ENCODE measurements at regions not wholly inside any gene's neighbourhood (a gene's known extent, or its start where the extent isn't known, plus 50 kb on each side); places are given as distances from the start of the nearest gene placed in this dataset.

DNA sequence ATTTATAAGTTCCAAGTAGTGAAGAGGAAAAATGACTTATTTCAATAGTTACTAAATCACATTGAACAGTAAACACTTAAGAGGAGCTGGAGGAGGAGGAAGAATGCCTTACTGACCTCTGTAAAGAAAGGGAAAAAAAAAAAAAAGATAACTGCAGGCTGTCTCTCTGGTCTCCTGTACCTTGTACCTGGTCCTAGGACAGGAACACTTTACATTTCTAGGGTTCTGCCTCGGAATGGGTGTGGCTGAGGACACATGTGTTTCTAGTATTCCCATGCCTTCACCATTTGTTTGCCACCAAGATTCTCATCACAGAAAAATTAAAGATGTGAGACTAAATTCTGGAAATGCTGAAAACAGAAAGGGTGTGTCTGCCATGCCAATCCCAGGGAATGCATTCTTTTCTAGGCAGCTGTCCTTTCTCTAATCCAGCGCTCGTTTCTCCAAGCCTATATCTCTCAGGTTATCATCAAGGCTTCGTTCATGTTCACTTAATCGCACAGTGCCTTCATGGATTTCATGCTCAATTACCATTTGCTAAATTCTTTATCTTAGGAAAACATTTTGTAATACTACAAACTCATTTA, 1208.3 kb downstream of the OTOL1 start:
- TF ChIP-seq, protein P1, sequence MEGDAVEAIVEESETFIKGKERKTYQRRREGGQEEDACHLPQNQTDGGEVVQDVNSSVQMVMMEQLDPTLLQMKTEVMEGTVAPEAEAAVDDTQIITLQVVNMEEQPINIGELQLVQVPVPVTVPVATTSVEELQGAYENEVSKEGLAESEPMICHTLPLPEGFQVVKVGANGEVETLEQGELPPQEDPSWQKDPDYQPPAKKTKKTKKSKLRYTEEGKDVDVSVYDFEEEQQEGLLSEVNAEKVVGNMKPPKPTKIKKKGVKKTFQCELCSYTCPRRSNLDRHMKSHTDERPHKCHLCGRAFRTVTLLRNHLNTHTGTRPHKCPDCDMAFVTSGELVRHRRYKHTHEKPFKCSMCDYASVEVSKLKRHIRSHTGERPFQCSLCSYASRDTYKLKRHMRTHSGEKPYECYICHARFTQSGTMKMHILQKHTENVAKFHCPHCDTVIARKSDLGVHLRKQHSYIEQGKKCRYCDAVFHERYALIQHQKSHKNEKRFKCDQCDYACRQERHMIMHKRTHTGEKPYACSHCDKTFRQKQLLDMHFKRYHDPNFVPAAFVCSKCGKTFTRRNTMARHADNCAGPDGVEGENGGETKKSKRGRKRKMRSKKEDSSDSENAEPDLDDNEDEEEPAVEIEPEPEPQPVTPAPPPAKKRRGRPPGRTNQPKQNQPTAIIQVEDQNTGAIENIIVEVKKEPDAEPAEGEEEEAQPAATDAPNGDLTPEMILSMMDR (IDR thresholded peaks at IDR 0.05; ENCODE audit: low read depth, low read length), result no peak
- no peak for TF ChIP-seq EZH2phosphoT487 (IDR thresholded peaks at IDR 0.05; ENCODE audit: low read depth)

Data from OCI-LY3 (cell line).